OCI-LY7 (cell line): ENCODE measurements at regions not wholly inside any gene's neighbourhood (a gene's known extent, or its start where the extent isn't known, plus 50 kb on each side); places are given as distances from the start of the nearest gene placed in this dataset.

Experiments used
- CTCF ChIP-seq: fragments of 200-600 bp; sonication (generic); conservative IDR thresholded peaks from 2 replicates; pipeline ENCODE4 v1.5.1; 2014; ENCODE audit warnings: mild to moderate bottlenecking, antibody characterized with exemption, low read length, moderate library complexity, mixed read lengths
- EZH2phosphoT487 ChIP-seq: fragments of 200-600 bp; sonication (generic); IDR thresholded peaks from 2 replicates; pipeline ENCODE4 v1.6.1; 2018; ENCODE audit warnings: low read depth, borderline replicate concordance, mild to moderate bottlenecking, mixed run types, antibody characterized with exemption, low read length, moderate library complexity, mixed read lengths

DNA sequence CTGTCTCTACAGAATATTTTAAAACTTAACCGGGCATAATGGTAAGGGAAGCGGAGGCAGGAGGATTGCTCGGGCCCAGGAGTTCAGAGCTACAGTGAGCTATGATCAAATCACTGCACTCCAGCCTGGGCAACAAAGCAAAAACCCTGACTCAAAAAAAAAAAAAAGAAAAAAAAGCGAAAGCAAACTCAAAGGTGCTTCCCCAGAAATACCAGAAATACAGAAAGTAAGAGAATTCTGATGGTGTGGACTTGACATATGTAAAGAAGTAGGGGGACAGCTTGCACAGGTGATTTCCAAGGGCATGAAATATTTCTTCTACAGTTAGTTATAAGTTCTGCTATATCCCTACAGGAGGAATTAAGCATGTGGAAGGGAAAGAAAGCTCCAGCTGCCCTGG, 69.7 kb upstream of the APBB1IP start:
- TF ChIP-seq CTCF, result no peak
- no peak for TF ChIP-seq EZH2phosphoT487
